ENCODE measurements at regions not wholly inside any gene's neighbourhood (a gene's known extent, or its start where the extent isn't known, plus 50 kb on each side); places are given as distances from the start of the nearest gene placed in this dataset.
"Not testable (repeated sequence)": the region's sequence is repeated elsewhere in the genome, so short reads cannot be mapped to it uniquely, and the experiment has no call there.

DNA sequence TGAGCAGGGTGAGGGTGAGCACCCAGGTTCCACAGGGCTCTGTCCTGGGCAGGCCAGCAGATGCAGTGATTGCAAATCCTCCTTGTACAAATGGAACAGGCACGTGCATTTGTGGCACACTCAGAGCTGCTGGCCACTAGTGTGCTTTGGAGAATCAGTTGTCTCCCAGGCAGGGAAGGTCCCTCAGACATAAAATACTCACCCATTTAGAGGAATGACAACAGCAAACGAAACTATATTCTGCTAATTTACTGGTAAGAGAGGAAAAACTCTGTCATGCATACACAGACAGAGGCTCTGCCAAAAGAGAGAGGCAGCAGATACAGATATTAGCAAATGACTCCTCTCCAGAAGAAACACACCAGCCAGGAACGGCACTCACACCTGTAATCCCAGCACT is 116.5 kb upstream of the PLGLB2 start:
- TF ChIP-seq, protein P1, sequence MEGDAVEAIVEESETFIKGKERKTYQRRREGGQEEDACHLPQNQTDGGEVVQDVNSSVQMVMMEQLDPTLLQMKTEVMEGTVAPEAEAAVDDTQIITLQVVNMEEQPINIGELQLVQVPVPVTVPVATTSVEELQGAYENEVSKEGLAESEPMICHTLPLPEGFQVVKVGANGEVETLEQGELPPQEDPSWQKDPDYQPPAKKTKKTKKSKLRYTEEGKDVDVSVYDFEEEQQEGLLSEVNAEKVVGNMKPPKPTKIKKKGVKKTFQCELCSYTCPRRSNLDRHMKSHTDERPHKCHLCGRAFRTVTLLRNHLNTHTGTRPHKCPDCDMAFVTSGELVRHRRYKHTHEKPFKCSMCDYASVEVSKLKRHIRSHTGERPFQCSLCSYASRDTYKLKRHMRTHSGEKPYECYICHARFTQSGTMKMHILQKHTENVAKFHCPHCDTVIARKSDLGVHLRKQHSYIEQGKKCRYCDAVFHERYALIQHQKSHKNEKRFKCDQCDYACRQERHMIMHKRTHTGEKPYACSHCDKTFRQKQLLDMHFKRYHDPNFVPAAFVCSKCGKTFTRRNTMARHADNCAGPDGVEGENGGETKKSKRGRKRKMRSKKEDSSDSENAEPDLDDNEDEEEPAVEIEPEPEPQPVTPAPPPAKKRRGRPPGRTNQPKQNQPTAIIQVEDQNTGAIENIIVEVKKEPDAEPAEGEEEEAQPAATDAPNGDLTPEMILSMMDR (IDR thresholded peaks at IDR 0.05) = not testable (repeated sequence)
- not testable (repeated sequence) for TF ChIP-seq EZH2 (IDR thresholded peaks at IDR 0.05; ENCODE audit: borderline replicate concordance, insufficient read depth, low read depth, low read length, poor library complexity, severe bottlenecking)
